MM.1S (cell line): ENCODE measurements at regions not wholly inside any gene's neighbourhood (a gene's known extent, or its start where the extent isn't known, plus 50 kb on each side); places are given as distances from the start of the nearest gene placed in this dataset.

ENCODE experiments used
- DNase-seq: peaks from one replicate; pipeline ENCODE4 v3.0.0-alpha.2; 2015
- H2AFZ ChIP-seq: fragments of 300-600 bp; sonication (generic); 2 replicates; pipeline ENCODE4 v1.6.0; 2016; ENCODE audit warnings: antibody characterized with exemption, low read length
- H3F3A ChIP-seq: fragments of 300-600 bp; sonication (generic); 2 replicates; pipeline ENCODE4 v1.6.1; 2016; ENCODE audit warnings: mild to moderate bottlenecking, antibody characterized with exemption, low read length, moderate library complexity, mixed read lengths; ENCODE audit not compliant: insufficient read depth
- H3K27ac ChIP-seq: fragments of 300-600 bp; sonication (generic); 2 replicates; pipeline ENCODE4 v1.5.1; 2016; ENCODE audit warnings: mild to moderate bottlenecking, low read length
- H3K27me3 ChIP-seq: fragments of 300-600 bp; sonication (generic); replicated peaks from 2 replicates; pipeline ENCODE4 v1.6.0; 2016; ENCODE audit warnings: low read length; ENCODE audit not compliant: insufficient read depth
- H3K36me3 ChIP-seq: fragments of 300-600 bp; sonication (generic); replicated peaks from 2 replicates; pipeline ENCODE4 v1.6.1; 2016; ENCODE audit warnings: mild to moderate bottlenecking, low read length, mixed read lengths; ENCODE audit not compliant: insufficient read depth
- H3K4me1 ChIP-seq: fragments of 300-600 bp; sonication (generic); 2 replicates; pipeline ENCODE4 v1.6.1; 2016; ENCODE audit warnings: low read length, mixed read lengths
- H3K4me2 ChIP-seq: fragments of 300-600 bp; sonication (generic); 2 replicates; pipeline ENCODE4 v1.6.0; 2016; ENCODE audit warnings: low read depth, low read length
- H3K4me3 ChIP-seq: fragments of 300-600 bp; sonication (generic); 2 replicates; pipeline ENCODE4 v1.5.1; 2016; ENCODE audit warnings: low read length, mixed read lengths
- H3K79me2 ChIP-seq: fragments of 300-600 bp; sonication (generic); 2 replicates; pipeline ENCODE4 v1.6.1; 2016; ENCODE audit warnings: mixed run types, low read length, mixed read lengths
- H3K9ac ChIP-seq: fragments of 300-600 bp; sonication (generic); 2 replicates; pipeline ENCODE4 v1.6.1; 2016; ENCODE audit warnings: low read length, mixed read lengths
- H3K9me2 ChIP-seq: fragments of 300-600 bp; sonication (generic); replicated peaks from 2 replicates; pipeline ENCODE4 v1.6.1; 2016; ENCODE audit warnings: mild to moderate bottlenecking, low read length, mixed read lengths; ENCODE audit not compliant: insufficient read depth
- H3K9me3 ChIP-seq: fragments of 300-600 bp; sonication (generic); replicated peaks from 2 replicates; pipeline ENCODE4 v1.6.1; 2016; ENCODE audit warnings: mild to moderate bottlenecking, low read length, mixed read lengths; ENCODE audit not compliant: insufficient read depth
- H4K20me1 ChIP-seq: fragments of 300-600 bp; sonication (generic); 2 replicates; pipeline ENCODE4 v1.6.1; 2016; ENCODE audit warnings: mild to moderate bottlenecking, low read length, moderate library complexity, mixed read lengths; ENCODE audit not compliant: insufficient read depth
- CTCF ChIP-seq: fragments of 300-600 bp; sonication (generic); IDR thresholded peaks from 2 replicates; pipeline ENCODE4 v1.5.1; 2016; ENCODE audit warnings: antibody characterized with exemption, low read length, mixed read lengths
- EZH2 ChIP-seq: fragments of 300-600 bp; sonication (generic); optimal IDR thresholded peaks from 2 replicates; pipeline ENCODE3; 2017; ENCODE audit warnings: low read depth, mild to moderate bottlenecking, antibody characterized with exemption, low read length, mixed read lengths
- EZH2phosphoT487 ChIP-seq: fragments of 300-600 bp; sonication (generic); IDR thresholded peaks from 2 replicates; pipeline ENCODE4 v1.6.1; 2018; ENCODE audit warnings: antibody characterized with exemption, low read length

- Histone ChIP-seq H3K36me3 (no peaks in the 10 kb centered on the region), H3K27me3 (no peaks in the 10 kb centered on the region), H3K9me2 (no peaks in the 10 kb centered on the region), H3K27ac (no peak overlapping the region), H2AFZ (no peak overlapping the region), H3K4me2 (no peak overlapping the region), H3K4me1 (peaks cover 6% of the 10 kb centered on the region; the same call in 1 of the 2 replicates), H3K9ac (no peak overlapping the region), H4K20me1 (no peaks in the 10 kb centered on the region), H3K9me3 (no peaks in the 10 kb centered on the region), H3K4me3 (no peak overlapping the region), H3K79me2 (no peaks in the 10 kb centered on the region), H3F3A (no peaks in the 10 kb centered on the region)
- TF ChIP-seq CTCF (no peak), EZH2phosphoT487 (no peak), EZH2 (no peak)
- no peak for DNase-seq
Measured at GRCh38 chr12:28882444-28882843, 266.6 kb upstream of the FAR2 start.

GRCh38 chr12:28883406-28883997 is 265.6 kb upstream of the FAR2 start:
- Histone ChIP-seq H3K4me3 (no peak overlapping the region), H4K20me1 (no peaks in the 10 kb centered on the region), H3K27ac (no peak overlapping the region), H3K36me3 (no peaks in the 10 kb centered on the region), H3K9me3 (no peaks in the 10 kb centered on the region), H3K79me2 (no peaks in the 10 kb centered on the region), H3K9me2 (no peaks in the 10 kb centered on the region), H3K9ac (no peak overlapping the region), H2AFZ (no peak overlapping the region), H3F3A (no peaks in the 10 kb centered on the region), H3K4me1 (peaks cover 6% of the 10 kb centered on the region; the same call in 1 of the 2 replicates), H3K4me2 (no peak overlapping the region), H3K27me3 (no peaks in the 10 kb centered on the region)
- TF ChIP-seq EZH2phosphoT487 (no peak), EZH2 (no peak), CTCF (no peak)
- no peak for DNase-seq

GRCh38 chr12:28884904-28885679 is 264.0 kb upstream of the FAR2 start:
- Histone ChIP-seq H2AFZ (no peak overlapping the region), H3K4me2 (no peak overlapping the region), H3K9ac (no peak overlapping the region), H3K4me1 (no peaks in the 10 kb centered on the region), H3F3A (no peaks in the 10 kb centered on the region), H3K27me3 (no peaks in the 10 kb centered on the region), H3K36me3 (no peaks in the 10 kb centered on the region), H3K9me3 (no peaks in the 10 kb centered on the region), H3K9me2 (no peaks in the 10 kb centered on the region), H3K79me2 (no peaks in the 10 kb centered on the region), H4K20me1 (no peaks in the 10 kb centered on the region), H3K4me3 (no peak overlapping the region), H3K27ac (no peak overlapping the region)
- TF ChIP-seq EZH2phosphoT487: no peak
- no peak for TF ChIP-seq EZH2
- TF ChIP-seq CTCF: no peak
- no peak for DNase-seq
